MM.1S (cell line): ENCODE measurements at regions not wholly inside any gene's neighbourhood (a gene's known extent, or its start where the extent isn't known, plus 50 kb on each side); places are given as distances from the start of the nearest gene placed in this dataset.

Experiments used
- DNase-seq: peaks from one replicate; pipeline ENCODE4 v3.0.0-alpha.2; 2015
- H2AFZ ChIP-seq: fragments of 300-600 bp; sonication (generic); 2 replicates; pipeline ENCODE4 v1.6.0; 2016; ENCODE audit warnings: antibody characterized with exemption, low read length
- H3F3A ChIP-seq: fragments of 300-600 bp; sonication (generic); 2 replicates; pipeline ENCODE4 v1.6.1; 2016; ENCODE audit warnings: mild to moderate bottlenecking, antibody characterized with exemption, low read length, moderate library complexity, mixed read lengths; ENCODE audit not compliant: insufficient read depth
- H3K27ac ChIP-seq: fragments of 300-600 bp; sonication (generic); 2 replicates; pipeline ENCODE4 v1.5.1; 2016; ENCODE audit warnings: mild to moderate bottlenecking, low read length
- H3K27me3 ChIP-seq: fragments of 300-600 bp; sonication (generic); replicated peaks from 2 replicates; pipeline ENCODE4 v1.6.0; 2016; ENCODE audit warnings: low read length; ENCODE audit not compliant: insufficient read depth
- H3K36me3 ChIP-seq: fragments of 300-600 bp; sonication (generic); replicated peaks from 2 replicates; pipeline ENCODE4 v1.6.1; 2016; ENCODE audit warnings: mild to moderate bottlenecking, low read length, mixed read lengths; ENCODE audit not compliant: insufficient read depth
- H3K4me1 ChIP-seq: fragments of 300-600 bp; sonication (generic); 2 replicates; pipeline ENCODE4 v1.6.1; 2016; ENCODE audit warnings: low read length, mixed read lengths
- H3K4me2 ChIP-seq: fragments of 300-600 bp; sonication (generic); 2 replicates; pipeline ENCODE4 v1.6.0; 2016; ENCODE audit warnings: low read depth, low read length
- H3K4me3 ChIP-seq: fragments of 300-600 bp; sonication (generic); 2 replicates; pipeline ENCODE4 v1.5.1; 2016; ENCODE audit warnings: low read length, mixed read lengths
- H3K79me2 ChIP-seq: fragments of 300-600 bp; sonication (generic); 2 replicates; pipeline ENCODE4 v1.6.1; 2016; ENCODE audit warnings: mixed run types, low read length, mixed read lengths
- H3K9ac ChIP-seq: fragments of 300-600 bp; sonication (generic); 2 replicates; pipeline ENCODE4 v1.6.1; 2016; ENCODE audit warnings: low read length, mixed read lengths
- H3K9me2 ChIP-seq: fragments of 300-600 bp; sonication (generic); replicated peaks from 2 replicates; pipeline ENCODE4 v1.6.1; 2016; ENCODE audit warnings: mild to moderate bottlenecking, low read length, mixed read lengths; ENCODE audit not compliant: insufficient read depth
- H3K9me3 ChIP-seq: fragments of 300-600 bp; sonication (generic); replicated peaks from 2 replicates; pipeline ENCODE4 v1.6.1; 2016; ENCODE audit warnings: mild to moderate bottlenecking, low read length, mixed read lengths; ENCODE audit not compliant: insufficient read depth
- H4K20me1 ChIP-seq: fragments of 300-600 bp; sonication (generic); 2 replicates; pipeline ENCODE4 v1.6.1; 2016; ENCODE audit warnings: mild to moderate bottlenecking, low read length, moderate library complexity, mixed read lengths; ENCODE audit not compliant: insufficient read depth
- EZH2 ChIP-seq: fragments of 300-600 bp; sonication (generic); optimal IDR thresholded peaks from 2 replicates; pipeline ENCODE3; 2017; ENCODE audit warnings: low read depth, mild to moderate bottlenecking, antibody characterized with exemption, low read length, mixed read lengths
- EZH2phosphoT487 ChIP-seq: fragments of 300-600 bp; sonication (generic); IDR thresholded peaks from 2 replicates; pipeline ENCODE4 v1.6.1; 2018; ENCODE audit warnings: antibody characterized with exemption, low read length
- TF ChIP-seq, protein P1 (sequence below): fragments of 300-600 bp; sonication (generic); IDR thresholded peaks from 2 replicates; pipeline ENCODE4 v1.5.1; 2016; ENCODE audit warnings: antibody characterized with exemption, low read length, mixed read lengths

DNA sequence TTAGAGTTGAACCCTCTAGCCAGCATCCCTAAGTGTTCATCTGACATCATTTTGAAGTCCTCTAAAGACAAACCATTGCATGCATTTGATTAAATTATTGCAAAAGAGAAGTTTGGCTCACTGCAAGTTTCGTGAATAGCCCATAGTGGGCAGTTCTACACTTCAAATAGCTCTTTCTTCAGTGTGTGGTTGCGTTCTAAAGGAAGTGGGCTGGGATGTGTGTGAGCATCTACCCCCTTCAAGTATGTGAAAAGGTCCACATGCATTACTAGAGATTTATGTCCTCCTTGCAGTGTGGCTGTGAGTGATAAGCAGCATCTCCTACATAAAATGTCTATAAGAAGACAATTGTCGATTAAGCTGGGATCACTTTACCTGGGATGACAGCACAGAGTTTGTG lies 54.6 kb downstream of the SST start:
- no peaks in the 10 kb centered on the region for H3K79me2 ChIP-seq
- no peak overlapping the region for H2AFZ ChIP-seq
- no peak overlapping the region for H3K27ac ChIP-seq
- H3K27me3 ChIP-seq, result no peaks in the 10 kb centered on the region
- no peaks in the 10 kb centered on the region for H4K20me1 ChIP-seq
- no peak overlapping the region for H3K9ac ChIP-seq
- H3K4me1 ChIP-seq, result peaks cover 7% of the 10 kb centered on the region
- H3F3A ChIP-seq, result no peaks in the 10 kb centered on the region
- TF ChIP-seq EZH2phosphoT487, result no peak
- TF ChIP-seq, protein P1, sequence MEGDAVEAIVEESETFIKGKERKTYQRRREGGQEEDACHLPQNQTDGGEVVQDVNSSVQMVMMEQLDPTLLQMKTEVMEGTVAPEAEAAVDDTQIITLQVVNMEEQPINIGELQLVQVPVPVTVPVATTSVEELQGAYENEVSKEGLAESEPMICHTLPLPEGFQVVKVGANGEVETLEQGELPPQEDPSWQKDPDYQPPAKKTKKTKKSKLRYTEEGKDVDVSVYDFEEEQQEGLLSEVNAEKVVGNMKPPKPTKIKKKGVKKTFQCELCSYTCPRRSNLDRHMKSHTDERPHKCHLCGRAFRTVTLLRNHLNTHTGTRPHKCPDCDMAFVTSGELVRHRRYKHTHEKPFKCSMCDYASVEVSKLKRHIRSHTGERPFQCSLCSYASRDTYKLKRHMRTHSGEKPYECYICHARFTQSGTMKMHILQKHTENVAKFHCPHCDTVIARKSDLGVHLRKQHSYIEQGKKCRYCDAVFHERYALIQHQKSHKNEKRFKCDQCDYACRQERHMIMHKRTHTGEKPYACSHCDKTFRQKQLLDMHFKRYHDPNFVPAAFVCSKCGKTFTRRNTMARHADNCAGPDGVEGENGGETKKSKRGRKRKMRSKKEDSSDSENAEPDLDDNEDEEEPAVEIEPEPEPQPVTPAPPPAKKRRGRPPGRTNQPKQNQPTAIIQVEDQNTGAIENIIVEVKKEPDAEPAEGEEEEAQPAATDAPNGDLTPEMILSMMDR, result no peak
- TF ChIP-seq EZH2, result no peak
- H3K36me3 ChIP-seq, result no peaks in the 10 kb centered on the region
- H3K9me3 ChIP-seq, result no peaks in the 10 kb centered on the region
- no peak overlapping the region for H3K4me2 ChIP-seq
- no peak for DNase-seq
- H3K9me2 ChIP-seq, result no peaks in the 10 kb centered on the region
- H3K4me3 ChIP-seq, result no peak overlapping the region

DNA sequence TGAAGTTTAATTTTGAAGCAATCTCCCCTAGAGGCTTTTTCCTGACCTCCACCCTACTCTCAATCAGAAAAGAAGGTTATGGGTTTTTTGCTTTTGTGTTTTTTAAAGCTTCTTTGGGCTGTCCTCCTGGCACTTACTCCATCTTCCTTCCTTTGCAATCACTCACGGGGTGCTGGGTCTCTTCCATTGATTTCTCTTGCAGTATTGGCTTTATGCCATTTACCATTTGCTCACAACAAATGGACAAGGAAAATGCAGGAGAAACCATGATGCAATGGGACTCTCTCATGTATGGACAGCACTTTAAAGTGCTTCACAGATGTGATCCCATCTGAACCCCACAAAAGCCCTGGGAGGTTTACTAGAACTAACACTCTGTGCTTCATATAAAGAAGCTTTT lies 57.5 kb downstream of the SST start:
- H3K9ac ChIP-seq, result no peak overlapping the region
- no peak for DNase-seq
- no peak overlapping the region for H3K27ac ChIP-seq
- H3K79me2 ChIP-seq, result no peaks in the 10 kb centered on the region
- H3K27me3 ChIP-seq, result no peaks in the 10 kb centered on the region
- H3K9me2 ChIP-seq, result no peaks in the 10 kb centered on the region
- no peaks in the 10 kb centered on the region for H3K9me3 ChIP-seq
- H3F3A ChIP-seq, result no peaks in the 10 kb centered on the region
- no peak overlapping the region for H3K4me2 ChIP-seq
- H3K4me1 ChIP-seq, result peaks cover 7% of the 10 kb centered on the region
- no peak overlapping the region for H2AFZ ChIP-seq
- no peaks in the 10 kb centered on the region for H4K20me1 ChIP-seq
- TF ChIP-seq EZH2, result no peak
- no peak overlapping the region for H3K4me3 ChIP-seq
- no peaks in the 10 kb centered on the region for H3K36me3 ChIP-seq

DNA sequence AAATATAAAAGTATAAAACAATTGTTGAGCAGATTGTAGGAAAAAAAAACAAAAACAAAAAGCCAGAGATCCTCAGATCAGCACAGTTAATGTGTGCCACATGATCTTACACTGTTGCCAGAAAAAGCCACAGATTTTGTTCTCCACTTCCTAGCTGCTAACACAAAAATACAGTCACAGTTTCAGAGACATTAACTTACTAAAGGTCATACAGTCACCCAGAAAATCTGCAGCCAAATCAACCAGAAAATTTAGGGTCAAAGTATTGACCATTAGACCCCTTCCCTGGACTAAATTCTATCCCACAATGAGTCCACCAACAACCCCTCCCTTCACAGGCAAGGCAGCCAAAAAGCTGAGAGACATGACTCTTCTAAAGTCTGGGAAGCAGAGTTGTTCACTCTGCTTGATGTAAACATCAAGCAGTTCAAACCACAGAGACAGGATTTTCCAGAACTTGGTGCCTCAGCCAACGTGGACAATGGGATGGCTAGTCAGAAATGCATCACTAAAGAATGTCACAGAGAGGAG lies 59.1 kb downstream of the SST start:
- Histone ChIP-seq H3K9ac (no peak overlapping the region), H3K4me2 (no peak overlapping the region), H3K27me3 (no peaks in the 10 kb centered on the region), H3K27ac (no peak overlapping the region), H2AFZ (no peak overlapping the region), H3K9me3 (no peaks in the 10 kb centered on the region), H3K4me1 (peaks cover 7% of the 10 kb centered on the region), H3K36me3 (no peaks in the 10 kb centered on the region), H3K4me3 (no peak overlapping the region), H4K20me1 (no peaks in the 10 kb centered on the region), H3F3A (no peaks in the 10 kb centered on the region), H3K9me2 (no peaks in the 10 kb centered on the region), H3K79me2 (no peaks in the 10 kb centered on the region)
- no peak for DNase-seq
- TF ChIP-seq, protein P1, result no peak
- no peak for TF ChIP-seq EZH2
- TF ChIP-seq EZH2phosphoT487, result no peak

DNA sequence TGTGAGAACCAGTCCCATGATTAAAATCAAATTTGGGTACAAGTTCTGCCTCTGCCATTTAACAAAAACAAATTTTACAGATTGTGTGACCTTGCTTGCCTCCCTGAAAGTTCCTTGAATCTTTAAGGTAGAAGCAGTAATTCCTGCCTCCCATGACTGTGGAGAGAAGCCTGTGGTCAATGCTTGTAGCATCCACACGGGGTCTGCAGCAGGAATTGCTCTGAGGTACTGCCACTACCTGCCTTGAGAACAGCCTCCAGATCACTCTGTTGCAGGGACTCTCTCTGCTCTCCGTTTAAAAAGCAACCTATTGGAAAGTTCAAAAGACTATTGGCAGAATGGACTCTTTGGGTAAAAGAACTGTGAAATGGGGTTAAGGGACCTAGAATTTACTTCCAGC lies 75.9 kb downstream of the SST start:
- Histone ChIP-seq H3K9ac (no peak overlapping the region), H3F3A (no peaks in the 10 kb centered on the region), H3K4me2 (no peak overlapping the region), H3K4me3 (no peak overlapping the region), H3K9me3 (no peaks in the 10 kb centered on the region), H2AFZ (no peak overlapping the region), H3K4me1 (no peaks in the 10 kb centered on the region), H3K79me2 (no peaks in the 10 kb centered on the region), H4K20me1 (no peaks in the 10 kb centered on the region), H3K27ac (no peak overlapping the region), H3K36me3 (no peaks in the 10 kb centered on the region), H3K27me3 (no peaks in the 10 kb centered on the region), H3K9me2 (no peaks in the 10 kb centered on the region)
- no peak for TF ChIP-seq EZH2phosphoT487
- no peak for TF ChIP-seq EZH2
- TF ChIP-seq, protein P1, result no peak
- no peak for DNase-seq
